Gastrocnemius medialis (tissue), 4 donors: ENCODE measurements at regions not wholly inside any gene's neighbourhood (a gene's known extent, or its start where the extent isn't known, plus 50 kb on each side); places are given as distances from the start of the nearest gene placed in this dataset.

Source experiments
- CTCF ChIP-seq, 5 experiments: fragments of 450-650 bp in 3 of 5; fragments of 200-600 bp in 2 of 5; sonication (generic) in 2 of 5; IDR thresholded peaks in 4 of 5; conservative IDR thresholded peaks in 1 of 5; 1 replicate in 4 of 5; 2 replicates in 1 of 5; pipeline ENCODE4 v1.5.1; 2016 to 2019; ENCODE audit warnings: antibody characterized with exemption in 5 of 5, mild to moderate bottlenecking in 3 of 5, moderate library complexity in 3 of 5
- POLR2A ChIP-seq, 2 donors: fragments of 450-650 bp; IDR thresholded peaks; one replicate each; pipeline ENCODE4 v1.6.1; 2017; ENCODE audit warnings: antibody characterized with exemption in 2 of 2, mild to moderate bottlenecking in 2 of 2, moderate library complexity in 2 of 2

- TF ChIP-seq CTCF (IDR thresholded peaks at IDR 0.05 in 4 of 5, conservative IDR thresholded peaks at IDR 0.05 in 1 of 5) (no peak), POLR2A (IDR thresholded peaks at IDR 0.05) (no peak)
Measured at GRCh38 chr16:51355875-51356274, 204.8 kb upstream of the SALL1 start.
